ENCODE measurements at regions not wholly inside any gene's neighbourhood (a gene's known extent, or its start where the extent isn't known, plus 50 kb on each side); places are given as distances from the start of the nearest gene placed in this dataset.

GRCh38 chr11:105372206-105372605, 232.6 kb upstream of the CARD18 start:
- TF ChIP-seq REST (IDR thresholded peaks at IDR 0.05; ENCODE audit: insufficient read depth in 1 of 2, low read depth in 2 of 2, low read length in 2 of 2) = no peak
- no peak for TF ChIP-seq FOXP2 (optimal IDR thresholded peaks at IDR 0.05; ENCODE audit: borderline replicate concordance, extremely low read depth, extremely low read length, insufficient read depth)
- TF ChIP-seq POLR2AphosphoS5 (IDR thresholded peaks at IDR 0.05; ENCODE audit: low read depth, low read length) = no peak
- TF ChIP-seq SIN3A (IDR thresholded peaks at IDR 0.05; ENCODE audit: borderline replicate concordance, insufficient read depth, low read length) = no peak
- no peak for TF ChIP-seq TAF1 (IDR thresholded peaks at IDR 0.05; ENCODE audit: borderline replicate concordance, insufficient read depth, low read length)

GRCh38 chr11:105371311-105371710, 231.7 kb upstream of the CARD18 start:
- TF ChIP-seq SIN3A (IDR thresholded peaks at IDR 0.05; ENCODE audit: borderline replicate concordance, insufficient read depth, low read length) (no peak), REST (IDR thresholded peaks at IDR 0.05; ENCODE audit: insufficient read depth in 1 of 2, low read depth in 2 of 2, low read length in 2 of 2) (no peak), TAF1 (IDR thresholded peaks at IDR 0.05; ENCODE audit: borderline replicate concordance, insufficient read depth, low read length) (no peak), POLR2AphosphoS5 (IDR thresholded peaks at IDR 0.05; ENCODE audit: low read depth, low read length) (no peak), FOXP2 (optimal IDR thresholded peaks at IDR 0.05; ENCODE audit: borderline replicate concordance, extremely low read depth, extremely low read length, insufficient read depth) (no peak)

- no peak for TF ChIP-seq SIN3A (IDR thresholded peaks at IDR 0.05; ENCODE audit: borderline replicate concordance, insufficient read depth, low read length)
- TF ChIP-seq TAF1 (IDR thresholded peaks at IDR 0.05; ENCODE audit: borderline replicate concordance, insufficient read depth, low read length) = no peak
- TF ChIP-seq REST (IDR thresholded peaks at IDR 0.05; ENCODE audit: insufficient read depth in 1 of 2, low read depth in 2 of 2, low read length in 2 of 2) = no peak
- no peak for TF ChIP-seq POLR2AphosphoS5 (IDR thresholded peaks at IDR 0.05; ENCODE audit: low read depth, low read length)
- no peak for TF ChIP-seq FOXP2 (optimal IDR thresholded peaks at IDR 0.05; ENCODE audit: borderline replicate concordance, extremely low read depth, extremely low read length, insufficient read depth)
Observed at GRCh38 chr11:105368711-105369110, 229.1 kb upstream of the CARD18 start.

GRCh38 chr11:105367129-105367528, 227.6 kb upstream of the CARD18 start:
- no peak for TF ChIP-seq SIN3A (IDR thresholded peaks at IDR 0.05; ENCODE audit: borderline replicate concordance, insufficient read depth, low read length)
- TF ChIP-seq POLR2AphosphoS5 (IDR thresholded peaks at IDR 0.05; ENCODE audit: low read depth, low read length) = no peak
- TF ChIP-seq REST (IDR thresholded peaks at IDR 0.05; ENCODE audit: insufficient read depth in 1 of 2, low read depth in 2 of 2, low read length in 2 of 2) = no peak
- TF ChIP-seq TAF1 (IDR thresholded peaks at IDR 0.05; ENCODE audit: borderline replicate concordance, insufficient read depth, low read length) = no peak
- no peak for TF ChIP-seq FOXP2 (optimal IDR thresholded peaks at IDR 0.05; ENCODE audit: borderline replicate concordance, extremely low read depth, extremely low read length, insufficient read depth)

GRCh38 chr11:105361651-105362050, 222.1 kb upstream of the CARD18 start:
- no peak for TF ChIP-seq TAF1 (IDR thresholded peaks at IDR 0.05; ENCODE audit: borderline replicate concordance, insufficient read depth, low read length)
- TF ChIP-seq SIN3A (IDR thresholded peaks at IDR 0.05; ENCODE audit: borderline replicate concordance, insufficient read depth, low read length) = no peak
- TF ChIP-seq FOXP2 (optimal IDR thresholded peaks at IDR 0.05; ENCODE audit: borderline replicate concordance, extremely low read depth, extremely low read length, insufficient read depth) = no peak
- no peak for TF ChIP-seq REST (IDR thresholded peaks at IDR 0.05; ENCODE audit: insufficient read depth in 1 of 2, low read depth in 2 of 2, low read length in 2 of 2)
- TF ChIP-seq POLR2AphosphoS5 (IDR thresholded peaks at IDR 0.05; ENCODE audit: low read depth, low read length) = no peak

All from PFSK-1 (cell line).